ENCODE measurements at regions not wholly inside any gene's neighbourhood (a gene's known extent, or its start where the extent isn't known, plus 50 kb on each side); places are given as distances from the start of the nearest gene placed in this dataset.

DNA sequence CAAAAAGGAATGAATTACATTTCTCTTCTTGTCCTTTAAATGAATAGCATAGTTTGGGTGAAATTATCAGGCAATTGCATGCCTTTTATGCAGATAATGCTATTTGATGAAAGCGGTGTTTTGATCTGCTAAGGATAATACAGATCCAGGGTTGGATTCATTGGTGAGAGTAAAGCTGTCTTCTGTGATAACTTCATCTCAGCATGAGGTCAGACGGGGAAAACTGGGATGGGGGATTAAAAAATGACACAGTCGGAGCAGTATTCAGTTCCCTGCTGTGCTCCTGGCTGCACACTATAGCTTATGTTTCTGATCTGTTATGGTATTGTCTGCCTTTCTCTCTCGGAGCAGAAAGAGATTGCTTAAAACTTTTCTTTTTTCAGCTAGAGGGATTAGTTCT, 105.9 kb upstream of the TENM3 start:
- no peak for DNase-seq

DNA sequence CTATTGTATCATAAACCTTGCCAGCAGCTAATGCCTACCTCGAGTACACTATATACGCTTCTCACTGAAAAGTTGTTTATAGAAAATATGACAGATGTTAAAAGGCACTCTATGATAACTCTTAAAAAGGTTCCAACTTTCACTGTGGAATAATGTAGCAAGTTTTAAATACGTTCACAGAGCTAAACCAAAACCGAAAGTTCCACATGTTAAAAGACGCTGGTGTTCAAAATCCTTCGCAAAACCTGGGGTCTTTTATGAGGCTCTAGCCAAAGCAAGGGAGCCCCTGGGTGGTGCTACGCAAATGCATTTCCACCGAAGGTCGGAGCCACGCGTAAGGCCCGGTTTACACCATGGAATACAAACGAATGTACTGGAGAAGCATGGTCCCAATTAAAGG, 103.7 kb upstream of the TENM3 start:
- DNase-seq = no peak

DNA sequence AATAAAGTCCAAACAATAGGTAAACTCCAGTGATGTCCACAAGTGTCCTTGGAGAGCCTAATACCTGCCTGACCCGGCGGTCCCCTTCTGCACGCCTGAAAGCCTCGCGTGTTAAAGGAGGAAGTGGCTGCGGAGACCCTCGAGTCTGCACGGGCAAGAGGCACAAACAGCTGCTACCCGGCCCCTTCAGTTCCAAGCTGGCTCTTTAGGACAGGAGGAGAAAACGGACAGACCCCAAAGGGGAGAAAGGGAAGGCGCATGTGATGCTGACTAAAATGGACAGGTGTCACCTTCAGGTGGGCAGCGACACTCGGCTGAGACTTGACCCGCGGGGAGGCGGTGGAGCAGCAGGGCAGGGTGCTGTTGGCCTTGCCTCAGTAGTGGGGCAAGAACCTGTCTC, 102.7 kb upstream of the TENM3 start:
- no peak for DNase-seq

DNA sequence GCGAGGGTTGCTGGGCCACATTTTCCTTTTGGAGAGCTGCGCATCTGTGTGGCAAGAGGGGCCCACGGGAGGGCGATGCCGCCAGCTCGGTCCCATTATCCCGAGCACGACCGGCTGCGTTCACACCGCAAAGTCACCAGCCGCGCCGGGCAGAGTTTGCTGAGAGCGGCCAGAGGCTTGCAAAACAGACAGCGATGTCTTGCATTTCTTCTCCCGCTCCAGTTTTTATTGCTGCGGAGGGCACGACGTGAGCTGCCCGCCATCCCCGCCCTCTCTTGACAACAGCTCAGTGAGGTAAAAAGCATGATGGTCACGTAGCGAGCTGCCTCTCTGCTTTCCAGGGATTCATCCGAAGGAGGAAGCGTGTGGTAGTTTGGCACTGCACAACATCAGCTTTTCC, 102.1 kb upstream of the TENM3 start:
- DNase-seq = no peak

DNA sequence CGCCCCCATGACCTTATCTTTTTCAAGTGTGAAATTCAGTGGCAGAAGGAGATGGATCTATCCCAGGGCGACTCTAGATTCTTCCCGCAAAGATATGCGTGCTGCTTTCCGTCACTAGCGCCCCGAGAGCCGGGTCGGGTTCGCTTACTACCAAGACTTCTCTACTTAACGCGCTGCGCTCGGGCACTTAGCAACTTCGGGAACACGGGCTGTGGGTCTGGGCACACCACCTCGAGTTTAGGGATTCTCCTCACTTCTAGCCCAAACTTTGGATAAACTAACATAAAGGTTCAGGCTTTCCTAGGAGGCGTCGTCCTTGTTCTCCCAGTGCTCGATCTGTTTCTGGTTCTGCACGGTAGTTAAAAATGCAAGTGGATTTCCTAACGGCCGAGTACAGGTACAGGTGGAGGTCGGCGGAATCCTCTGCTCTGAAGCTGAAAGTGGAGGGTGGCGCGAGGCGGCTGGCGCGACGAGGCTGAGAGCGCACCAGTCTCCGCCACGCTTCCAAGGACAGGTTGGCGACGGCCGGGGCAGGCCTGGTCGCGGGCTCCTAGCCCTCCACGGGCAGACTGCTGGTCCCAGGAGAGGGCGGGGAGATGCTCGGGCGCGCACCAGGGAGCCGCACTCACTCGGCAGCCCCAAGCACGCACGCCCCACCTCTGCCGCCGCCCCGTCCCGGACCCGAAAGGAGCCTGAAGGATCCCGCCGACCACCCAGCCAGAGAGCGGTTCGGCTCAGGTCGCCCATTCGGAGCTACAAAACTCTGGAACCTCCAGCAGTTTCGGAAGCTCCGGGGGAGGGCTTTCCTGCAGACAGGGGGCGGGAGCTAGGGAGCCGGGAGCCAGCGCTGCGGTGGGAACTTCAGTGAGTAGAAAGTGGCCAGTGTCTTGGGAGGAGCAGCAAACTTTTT, 100.8 kb upstream of the TENM3 start:
- DNase-seq = no peak

DNA sequence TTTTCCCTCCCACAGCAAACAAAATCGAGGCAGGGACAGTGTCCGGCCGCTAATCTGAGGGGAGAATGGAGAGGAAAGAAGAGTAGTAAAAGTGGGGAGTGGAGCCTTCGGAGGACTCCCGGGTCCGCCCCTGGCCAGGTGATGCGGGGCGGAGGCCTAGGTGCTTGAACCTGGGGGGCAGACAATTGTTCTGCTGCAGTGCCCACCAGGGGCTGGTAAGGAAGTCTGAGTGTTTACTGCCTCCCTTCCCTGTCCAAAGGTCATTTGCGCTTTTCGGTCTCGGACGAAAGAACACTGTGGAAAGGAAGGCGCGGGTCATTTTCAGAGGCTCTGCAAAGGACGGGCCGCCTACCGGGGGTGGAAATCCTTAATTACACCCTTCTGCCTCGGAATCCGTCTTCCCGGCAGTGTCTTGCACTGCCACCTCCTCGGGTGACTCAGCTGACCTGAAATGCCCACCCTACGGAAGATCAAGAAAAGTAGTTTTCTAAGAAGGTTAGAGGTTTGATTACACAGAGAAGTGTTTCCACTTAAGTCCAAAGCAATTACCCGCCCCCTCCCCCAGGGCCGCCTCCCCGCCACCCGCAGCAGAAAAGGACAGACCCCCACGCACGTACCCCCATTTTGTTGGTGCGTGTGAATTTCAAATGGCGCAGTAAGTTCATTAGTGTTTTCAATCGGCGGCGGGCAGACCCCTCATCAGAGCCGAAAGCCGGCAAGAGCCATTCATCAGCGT, 99.9 kb upstream of the TENM3 start:
- no peak for DNase-seq

DNA sequence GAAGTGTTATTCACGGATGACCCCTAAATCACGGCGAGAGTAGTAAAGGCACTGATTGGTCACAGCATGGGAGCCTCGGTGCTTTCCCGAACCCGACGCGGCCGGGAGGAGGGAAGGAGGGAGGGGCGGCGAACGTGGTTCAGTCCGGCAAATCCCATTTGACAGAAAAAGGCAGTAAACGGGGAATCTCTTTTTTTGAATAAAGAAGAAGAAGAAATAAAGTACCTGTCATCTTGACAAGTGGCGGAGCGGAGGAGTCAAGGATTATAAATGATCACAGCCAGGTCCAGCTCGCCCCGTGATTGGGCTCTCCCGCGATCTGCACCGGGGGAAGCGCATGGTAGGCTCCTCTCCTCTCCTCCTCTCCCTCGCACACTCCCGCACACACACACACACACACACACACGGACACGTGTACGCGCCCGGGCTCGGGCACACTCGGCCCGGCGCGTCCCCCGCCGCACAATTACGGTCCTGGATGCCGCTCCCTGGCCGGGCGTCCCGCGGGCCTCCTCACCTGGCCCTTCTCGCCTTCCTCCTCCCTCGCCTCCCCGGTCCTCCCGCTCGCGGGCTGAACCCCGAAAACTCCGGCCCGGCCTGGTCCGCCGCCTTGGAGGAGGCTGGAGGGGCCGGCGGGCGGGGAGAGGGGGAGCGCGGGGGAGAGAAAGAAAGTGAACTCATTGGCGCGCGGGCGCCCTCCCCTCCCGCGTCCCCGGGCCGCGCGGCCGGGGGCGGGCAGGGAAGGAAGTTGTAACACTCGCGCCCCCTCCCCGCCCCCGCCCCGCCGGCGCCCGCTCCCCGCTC, 99.2 kb upstream of the TENM3 start:
- peak; percentile 34 for DNase-seq

DNA sequence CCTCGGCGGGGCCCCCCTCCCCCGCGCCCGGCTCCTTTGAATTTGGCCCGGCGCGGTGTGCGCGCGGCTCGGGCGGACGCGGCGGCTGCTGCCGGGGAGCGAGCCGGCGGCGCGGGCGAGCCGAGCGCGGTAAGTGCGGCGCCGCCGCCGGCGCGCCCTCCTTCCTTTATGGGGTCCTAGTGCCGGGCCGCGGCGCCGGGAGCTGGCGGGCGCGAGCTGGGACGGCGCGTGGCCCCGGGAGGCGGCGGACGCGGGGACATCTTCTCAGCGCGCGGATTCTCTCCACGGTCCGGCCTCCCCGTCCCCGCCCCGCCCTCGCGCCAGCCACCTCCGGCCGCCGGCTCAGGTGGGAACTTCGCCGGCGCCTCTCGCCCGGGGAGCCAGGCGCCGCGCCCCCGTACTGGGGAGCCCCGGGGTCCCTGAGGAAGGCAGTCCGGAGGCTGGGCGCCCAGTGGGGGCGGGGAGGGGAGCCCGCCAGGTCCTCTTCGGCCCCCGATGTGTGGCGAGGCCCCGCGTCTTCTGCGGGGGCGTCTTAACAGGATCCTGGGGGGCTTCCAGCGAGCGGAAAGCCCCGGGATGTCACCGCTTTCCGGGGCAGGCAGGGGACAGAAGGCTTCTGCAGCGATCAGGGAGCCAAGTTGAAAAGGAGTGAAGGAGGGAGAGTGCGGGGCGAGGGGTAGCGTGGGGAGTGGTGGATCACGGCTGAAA, 98.4 kb upstream of the TENM3 start:
- no peak for DNase-seq

DNA sequence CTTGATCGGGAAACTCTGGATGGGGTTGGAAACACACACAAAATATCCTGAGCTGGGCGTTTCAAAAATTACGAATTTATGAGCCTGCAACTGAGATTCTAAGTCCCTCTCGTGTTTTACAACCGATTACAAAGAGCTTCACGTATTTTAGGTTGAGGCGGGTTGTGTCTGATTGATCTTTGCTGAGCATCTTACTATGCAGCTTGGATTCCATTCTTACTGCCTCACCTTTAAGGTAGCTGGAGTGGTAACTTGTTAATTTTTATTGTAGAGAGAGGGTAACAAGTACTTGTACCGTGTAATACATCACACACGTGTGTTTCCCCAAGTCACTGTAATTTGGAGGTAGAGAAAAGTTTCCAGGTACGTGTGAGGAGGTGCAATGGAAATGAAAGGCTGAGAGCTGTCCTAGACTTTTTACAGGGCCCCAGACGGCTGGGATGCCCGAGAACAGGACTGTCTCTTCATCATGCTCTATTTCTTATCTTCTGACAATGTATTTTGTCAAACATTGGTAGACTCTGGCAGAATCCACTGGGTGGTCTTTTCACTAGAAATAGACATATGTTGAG, 97.8 kb upstream of the TENM3 start:
- no peak for DNase-seq

DNA sequence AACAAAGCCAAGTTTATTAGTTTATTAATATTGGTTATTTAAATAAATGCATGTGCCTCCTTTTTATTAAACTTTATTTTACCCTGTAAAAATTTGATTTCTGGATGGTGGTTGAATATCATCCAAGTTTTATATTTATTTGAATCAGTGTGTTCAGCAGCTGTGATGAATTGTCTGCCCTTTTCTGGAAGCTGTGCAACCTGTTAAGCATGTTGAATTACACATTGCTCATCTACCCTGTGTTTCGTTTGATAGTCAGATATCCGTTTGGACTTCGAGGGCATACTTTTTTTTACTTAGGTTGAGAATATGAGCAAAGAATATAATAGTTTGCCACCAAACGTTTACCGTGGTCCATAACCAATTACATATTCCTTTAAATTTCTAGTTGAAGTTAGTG, 95.8 kb upstream of the TENM3 start:
- no peak for DNase-seq

DNA sequence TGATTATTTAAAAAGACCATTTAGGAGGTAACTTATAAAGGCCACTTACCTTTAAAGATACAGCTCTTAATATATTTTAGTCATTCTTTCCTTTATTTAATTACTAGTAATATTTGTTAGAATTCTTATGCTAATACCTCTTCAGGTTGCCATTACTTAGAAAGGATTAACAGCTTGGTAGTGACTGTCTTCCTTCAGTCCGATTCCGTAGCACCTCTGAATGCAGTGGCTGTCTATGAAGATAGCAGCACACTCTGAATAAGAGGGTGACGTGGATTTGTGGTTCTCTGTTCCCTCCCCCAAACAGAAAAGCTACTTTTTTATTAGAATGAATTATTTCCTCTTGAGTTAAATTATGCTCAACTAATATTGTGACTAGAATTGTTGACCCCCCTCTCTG, 92.6 kb upstream of the TENM3 start:
- DNase-seq = no peak

DNA sequence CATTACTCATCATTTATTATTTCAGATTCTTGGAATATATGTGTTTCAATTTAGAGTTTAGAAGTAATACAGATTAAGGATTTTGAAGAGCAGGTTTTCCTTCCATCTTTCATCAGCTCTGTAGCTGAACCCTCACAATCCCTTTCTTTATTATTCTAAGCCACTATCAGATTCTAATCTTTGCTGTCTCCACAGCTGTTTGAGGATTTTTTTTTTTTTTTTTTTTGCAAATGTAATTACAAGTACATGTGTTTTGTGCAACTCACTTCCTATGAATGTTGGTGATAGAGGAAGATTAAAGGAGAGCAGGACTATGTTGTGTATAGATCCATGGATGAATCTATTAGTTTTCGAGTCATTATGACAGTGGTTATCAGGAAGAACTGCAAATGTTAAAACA, 87.4 kb upstream of the TENM3 start:
- DNase-seq = no peak

DNA sequence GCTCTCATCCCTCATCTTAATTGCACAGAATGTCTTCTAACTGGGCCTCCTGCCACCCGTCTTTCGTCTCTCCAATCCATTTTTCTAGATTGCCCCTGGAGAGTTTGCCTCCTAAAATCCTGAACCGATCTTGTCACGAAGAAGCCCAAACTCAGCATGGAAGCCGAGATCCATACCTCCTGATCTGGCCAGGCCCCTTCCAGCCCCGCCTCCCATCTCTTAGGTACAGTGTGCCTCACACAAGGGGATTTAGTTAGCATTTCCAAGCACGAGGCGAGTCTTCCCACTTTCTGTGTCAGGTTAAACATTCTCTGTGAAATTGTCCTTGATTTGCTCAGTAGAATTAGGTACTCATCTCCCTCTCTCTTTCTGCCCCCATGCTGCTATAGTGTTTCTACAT, 80.0 kb upstream of the TENM3 start:
- DNase-seq = no peak

DNA sequence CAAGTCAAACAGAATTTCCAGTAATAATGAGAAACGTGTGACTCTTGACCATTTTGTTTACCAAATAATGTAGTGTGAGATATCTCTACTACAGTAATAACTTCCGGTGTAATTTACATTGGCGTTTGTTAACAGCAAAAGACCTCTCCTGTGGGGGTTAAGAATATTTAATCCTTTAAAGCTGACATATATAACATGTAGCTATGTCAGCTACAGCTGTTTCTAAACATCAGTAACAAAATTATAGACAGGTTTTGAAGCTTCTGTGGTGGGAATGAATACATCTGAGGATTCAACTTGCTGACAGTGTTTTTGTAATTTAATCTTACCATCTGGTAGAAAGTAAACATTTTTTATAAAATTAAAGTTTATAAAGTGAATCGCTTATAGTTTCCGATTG, 73.6 kb upstream of the TENM3 start:
- DNase-seq = no peak

DNA sequence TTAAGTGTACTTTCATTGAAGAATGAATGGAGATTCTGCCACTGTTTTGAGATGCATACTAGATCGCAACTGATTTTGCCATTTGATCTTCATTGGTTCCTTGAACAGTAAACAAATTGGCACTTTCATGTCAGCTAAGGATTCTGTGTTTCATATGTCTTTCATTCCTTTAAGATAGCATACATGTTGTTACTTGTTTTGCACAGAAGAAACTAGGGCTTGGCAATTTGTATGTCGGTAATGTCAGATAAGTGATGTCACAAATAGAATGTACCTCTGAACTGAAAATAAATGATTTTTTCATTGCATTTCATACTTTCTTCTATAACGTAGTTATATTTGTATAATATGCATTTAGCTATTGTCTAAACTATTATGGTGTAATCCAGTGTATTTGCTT, 73.2 kb upstream of the TENM3 start:
- no peak for DNase-seq

DNA sequence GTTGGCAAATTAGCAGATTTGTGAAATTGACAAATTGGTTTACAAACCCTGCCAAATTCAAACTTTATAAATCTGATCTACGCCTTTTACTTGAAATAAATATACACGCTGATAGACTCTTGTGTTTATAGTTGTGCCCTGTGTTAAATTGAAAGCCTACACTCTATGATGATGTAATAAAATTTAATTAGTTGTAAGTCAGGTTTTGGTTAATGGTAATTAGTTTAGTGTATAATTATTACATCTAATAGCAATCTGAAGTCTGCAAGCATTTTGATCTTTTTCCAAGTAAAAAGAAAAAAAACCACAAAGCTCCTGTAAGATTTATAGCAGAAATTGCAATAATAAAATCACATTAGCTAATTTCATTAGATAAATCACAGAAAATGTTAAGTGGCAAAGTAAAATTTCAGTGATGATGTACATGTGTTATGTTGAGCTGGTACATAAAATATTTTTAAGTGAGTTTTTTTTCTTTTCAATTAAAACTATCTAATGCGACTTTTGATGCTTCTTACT, 72.7 kb upstream of the TENM3 start:
- DNase-seq = no peak

DNA sequence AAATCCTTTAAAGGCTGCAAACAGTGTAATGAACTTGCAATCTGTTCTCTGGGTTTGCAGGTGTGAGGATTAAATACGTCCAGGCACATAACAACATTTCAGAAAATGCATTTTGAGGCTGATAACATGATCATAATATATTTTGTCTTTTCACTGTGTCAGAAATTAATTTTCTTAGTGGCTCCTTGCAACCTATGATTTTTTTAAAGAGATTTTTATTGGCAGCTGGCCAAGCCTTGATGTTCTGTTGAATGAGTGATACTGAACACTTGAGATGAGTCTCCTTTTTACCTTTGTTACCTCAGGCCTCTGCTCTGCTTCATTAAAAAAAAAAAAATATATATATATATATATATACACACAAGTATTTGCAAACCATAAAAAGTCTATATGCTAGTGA, 68.2 kb upstream of the TENM3 start:
- DNase-seq = no peak

DNA sequence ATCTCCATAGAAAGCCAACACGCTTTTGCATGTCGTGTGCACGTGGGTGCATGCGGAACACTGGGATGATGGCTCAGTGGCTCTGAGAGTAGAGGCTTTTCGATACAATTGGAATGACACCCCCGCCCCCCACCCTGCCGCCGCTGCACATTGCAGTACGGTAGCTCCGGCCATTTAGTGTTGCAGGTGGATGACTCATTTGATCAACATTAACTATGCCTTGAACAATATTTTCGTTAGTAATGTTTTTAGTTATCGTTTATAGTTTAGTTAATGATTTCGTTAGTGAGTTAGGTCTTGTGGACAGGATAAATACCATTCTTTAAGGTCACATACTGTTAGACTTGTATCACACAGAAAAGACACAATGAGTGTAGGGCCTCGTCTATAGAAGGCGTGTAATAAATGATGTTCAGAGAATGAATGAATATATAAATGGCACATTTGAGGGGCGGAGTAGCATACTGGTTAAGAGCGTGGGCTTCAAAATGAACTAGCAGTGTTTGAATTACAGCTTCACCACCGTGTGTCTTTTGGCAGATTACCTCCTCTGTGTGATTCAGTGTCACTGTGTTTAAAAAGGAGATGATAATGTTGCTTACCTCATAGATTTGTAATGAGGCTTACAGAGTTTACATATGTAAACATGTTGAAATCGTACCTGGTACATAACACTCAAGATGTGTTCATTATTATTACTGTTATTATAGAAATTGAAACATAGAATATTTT, 67.2 kb upstream of the TENM3 start:
- DNase-seq = no peak

DNA sequence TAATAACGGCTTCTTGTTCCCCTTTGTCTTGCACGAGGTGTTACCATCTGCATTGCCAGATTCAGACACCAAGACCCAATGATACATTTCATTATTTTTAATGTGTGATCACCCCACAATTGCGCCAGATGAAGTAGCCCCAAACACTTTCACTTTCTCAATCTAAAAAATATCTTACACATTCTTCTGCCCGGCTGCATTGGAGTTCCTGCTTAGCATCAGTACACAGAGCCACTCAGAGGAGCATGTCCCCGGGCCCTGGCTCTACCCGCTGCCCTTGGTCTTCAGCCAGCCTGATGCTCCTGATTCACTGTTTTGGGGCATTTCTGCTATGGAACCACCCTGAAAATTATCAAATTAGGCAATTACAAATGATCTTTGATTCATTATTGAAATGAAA, 66.0 kb upstream of the TENM3 start:
- no peak for DNase-seq

DNA sequence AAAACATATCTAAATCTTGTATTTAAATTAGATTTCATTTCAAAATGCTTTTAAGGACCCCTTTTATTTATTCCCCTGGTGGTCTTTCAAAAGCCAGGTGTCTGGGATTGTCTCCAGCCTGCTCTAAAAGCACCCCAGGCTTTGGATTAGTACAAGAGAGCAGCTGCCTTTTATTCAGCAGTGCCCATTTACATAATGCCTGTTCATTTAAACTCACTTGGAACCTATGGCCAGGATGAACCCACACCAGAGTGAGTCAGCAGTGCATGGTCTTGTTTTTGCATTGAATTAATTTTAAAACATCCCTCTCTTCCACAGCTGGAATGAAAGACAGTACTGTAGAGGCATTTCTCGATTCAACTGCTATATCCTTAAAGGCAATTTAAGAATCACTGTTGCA, 64.1 kb upstream of the TENM3 start:
- peak; percentile 37 for DNase-seq

DNA sequence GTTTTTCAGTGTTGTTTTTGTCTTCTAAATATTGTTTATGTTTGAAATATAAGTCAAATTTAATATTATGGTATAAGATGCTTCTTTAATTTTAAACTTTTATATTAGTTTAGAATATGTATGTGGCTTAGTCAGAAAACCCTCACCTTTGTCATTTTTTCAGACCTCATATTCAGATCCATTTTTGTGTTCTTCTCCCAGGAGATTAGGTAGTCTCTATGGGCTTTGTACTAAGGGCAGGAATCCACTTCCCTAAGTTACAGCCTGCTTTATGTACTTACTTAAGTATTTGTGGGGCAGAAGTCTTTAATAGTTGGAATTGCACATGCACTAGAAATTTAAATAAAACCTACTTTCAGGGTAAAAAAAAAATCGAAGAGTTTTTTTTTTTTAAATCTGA, 63.5 kb upstream of the TENM3 start:
- no peak for DNase-seq

DNA sequence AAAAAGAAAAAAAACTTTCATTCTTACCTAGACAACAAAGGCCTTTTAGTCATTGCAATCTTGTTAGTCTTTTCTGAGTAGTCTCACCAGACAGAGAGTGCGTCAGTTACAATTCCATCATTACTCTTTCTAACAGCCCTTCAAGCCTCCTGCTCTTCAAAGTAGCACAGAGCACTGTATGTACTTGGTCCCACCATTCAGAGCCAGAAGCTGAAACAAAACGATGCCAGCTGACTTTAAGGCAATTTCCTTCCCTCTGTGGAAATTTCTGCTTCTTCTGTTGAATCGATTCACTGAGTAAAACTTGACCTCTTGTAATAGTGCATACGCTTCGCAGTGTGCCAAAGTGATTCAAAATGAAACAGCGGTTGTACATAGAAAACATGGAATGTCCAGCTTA, 57.7 kb upstream of the TENM3 start:
- no peak for DNase-seq

Data from DMS 273 treated with DMSO at 0.1 percent for 48 hours (cell line).